Type B pancreatic cell (in vitro differentiated cells): ENCODE measurements at regions not wholly inside any gene's neighbourhood (a gene's known extent, or its start where the extent isn't known, plus 50 kb on each side); places are given as distances from the start of the nearest gene placed in this dataset.
A peak's percentile ranks its signal among the peaks of the same experiment; 100 is the strongest.

Source experiments
- DNase-seq: peaks from one replicate; pipeline ENCODE4 v3.0.0; 2021; ENCODE audit warnings: mixed read lengths; ENCODE audit not compliant: unreplicated experiment; ENCODE audit errors: extremely low spot score
- H3K27ac Mint-ChIP-seq: 2 replicates; pipeline ENCODE4 v1.8.0; 2021; ENCODE audit warnings: mild to moderate bottlenecking, mixed read lengths
- H3K27me3 Mint-ChIP-seq: 2 replicates; pipeline ENCODE4 v1.8.0; 2021; ENCODE audit warnings: mixed read lengths
- H3K36me3 Mint-ChIP-seq: 2 replicates; pipeline ENCODE4 v1.8.0; 2021; ENCODE audit warnings: mixed read lengths
- H3K4me1 Mint-ChIP-seq: one replicate; pipeline ENCODE4 v1.8.0; 2021; ENCODE audit warnings: mixed read lengths; ENCODE audit not compliant: unreplicated experiment
- H3K4me3 Mint-ChIP-seq: 2 replicates; pipeline ENCODE4 v1.8.0; 2021; ENCODE audit warnings: mild to moderate bottlenecking, mixed read lengths
- H3K9me3 Mint-ChIP-seq: 2 replicates; pipeline ENCODE4 v1.8.0; 2021; ENCODE audit warnings: mixed read lengths
- CTCF ChIP-seq: fragments of 200-600 bp; sonication (generic); conservative IDR thresholded peaks from 2 replicates; pipeline ENCODE4 v1.5.0; 2021; ENCODE audit warnings: antibody characterized with exemption, mild to moderate bottlenecking

- peaks cover 7% of the 10 kb centered on the region for H3K27me3 Mint-ChIP-seq
- H3K36me3 Mint-ChIP-seq: no peaks in the 10 kb centered on the region
- H3K4me1 Mint-ChIP-seq: peaks cover 10% of the 10 kb centered on the region
- DNase-seq: no peak
- no peak for TF ChIP-seq CTCF
- peaks cover 8% of the 10 kb centered on the region for H3K9me3 Mint-ChIP-seq
- no peak overlapping the region for H3K27ac Mint-ChIP-seq
- H3K4me3 Mint-ChIP-seq: no peak overlapping the region
Measured at GRCh38 chr10:29050081-29050480, 238.8 kb upstream of the LYZL1 start.

GRCh38 chr10:29055101-29055500, 233.8 kb upstream of the LYZL1 start:
- Mint-ChIP-seq H3K27ac (no peak overlapping the region), H3K4me3 (no peak overlapping the region), H3K27me3 (peaks cover 6% of the 10 kb centered on the region), H3K36me3 (no peaks in the 10 kb centered on the region), H3K4me1 (peaks cover 14% of the 10 kb centered on the region), H3K9me3 (peaks cover 4% of the 10 kb centered on the region)
- DNase-seq: no peak
- TF ChIP-seq CTCF: no peak

- no peak for TF ChIP-seq CTCF
- H3K27me3 Mint-ChIP-seq: peaks cover 3% of the 10 kb centered on the region
- H3K4me3 Mint-ChIP-seq: no peak overlapping the region
- no peaks in the 10 kb centered on the region for H3K36me3 Mint-ChIP-seq
- DNase-seq: no peak
- H3K9me3 Mint-ChIP-seq: no peaks in the 10 kb centered on the region
- peaks cover 14% of the 10 kb centered on the region for H3K4me1 Mint-ChIP-seq
- H3K27ac Mint-ChIP-seq: no peak overlapping the region
Measured at GRCh38 chr10:29056729-29057128, 232.1 kb upstream of the LYZL1 start.

GRCh38 chr10:29057822-29058331, 231.0 kb upstream of the LYZL1 start:
- H3K27ac Mint-ChIP-seq: no peak overlapping the region
- DNase-seq: no peak
- no peaks in the 10 kb centered on the region for H3K36me3 Mint-ChIP-seq
- no peaks in the 10 kb centered on the region for H3K9me3 Mint-ChIP-seq
- peaks cover 14% of the 10 kb centered on the region for H3K4me1 Mint-ChIP-seq
- H3K27me3 Mint-ChIP-seq: peaks cover 3% of the 10 kb centered on the region
- no peak overlapping the region for H3K4me3 Mint-ChIP-seq
- TF ChIP-seq CTCF: no peak

- Mint-ChIP-seq H3K4me3 (peak overlapping the region; percentile 53), H3K27ac (peak overlapping the region; percentile 16), H3K36me3 (no peaks in the 10 kb centered on the region), H3K27me3 (no peaks in the 10 kb centered on the region), H3K9me3 (no peaks in the 10 kb centered on the region), H3K4me1 (peaks cover 34% of the 10 kb centered on the region)
- no peak for DNase-seq
- TF ChIP-seq CTCF: peak; percentile 25
Measured at GRCh38 chr10:29063806-29064644, 224.8 kb upstream of the LYZL1 start.
